ENCODE measurements at regions not wholly inside any gene's neighbourhood (a gene's known extent, or its start where the extent isn't known, plus 50 kb on each side); places are given as distances from the start of the nearest gene placed in this dataset.

DNA sequence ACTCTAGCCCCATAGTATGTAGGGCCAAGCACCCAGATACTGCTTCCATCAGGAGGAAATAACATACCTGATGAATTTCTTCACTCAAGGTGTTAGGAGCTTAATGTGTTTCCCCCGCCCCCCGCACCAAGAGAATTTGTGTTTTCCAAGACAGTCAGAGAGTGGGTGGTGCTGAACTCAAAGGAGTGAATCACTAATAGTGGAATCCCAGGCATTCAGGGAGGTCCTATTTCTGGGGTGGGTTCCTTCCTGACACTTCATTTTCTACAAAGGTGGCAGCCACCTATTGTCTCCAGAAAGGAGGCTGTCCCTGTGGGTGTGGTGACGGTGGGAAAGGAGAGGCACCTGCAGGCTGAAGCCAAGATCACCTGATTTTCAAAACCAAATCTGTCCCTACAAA is 50.8 kb upstream of the ELF5 start:
- DNase-seq (ENCODE audit: missing footprints) (no peak), ATAC-seq (no peak)
- intact Hi-C loops (cut with DNase I), result no loop called here

DNA sequence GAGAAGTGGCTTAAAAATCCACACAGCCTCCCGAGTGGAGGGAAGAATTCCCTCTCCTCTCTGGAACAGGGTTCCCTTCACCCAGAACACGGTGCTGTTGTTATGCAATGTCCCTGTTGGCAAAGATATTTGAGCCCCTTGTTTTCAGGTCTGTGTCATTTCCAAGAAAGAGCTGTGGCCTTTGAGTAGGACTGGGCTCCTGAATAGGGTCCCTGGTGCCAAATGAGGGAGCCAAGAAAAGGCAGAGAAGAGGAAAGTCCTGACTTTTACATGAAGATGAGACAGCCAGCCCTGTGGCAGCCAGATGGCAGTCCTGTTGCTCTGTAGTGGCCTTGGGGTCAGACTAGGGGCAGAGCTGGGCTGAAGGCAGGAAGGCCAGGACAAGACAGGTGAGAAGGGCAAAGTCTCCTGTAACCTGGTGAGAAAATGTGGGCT is 51.2 kb upstream of the ELF5 start:
- ATAC-seq (peak; percentile 78), DNase-seq (ENCODE audit: missing footprints) (no peak)
- intact Hi-C loops (cut with DNase I), result no loop called here

DNA sequence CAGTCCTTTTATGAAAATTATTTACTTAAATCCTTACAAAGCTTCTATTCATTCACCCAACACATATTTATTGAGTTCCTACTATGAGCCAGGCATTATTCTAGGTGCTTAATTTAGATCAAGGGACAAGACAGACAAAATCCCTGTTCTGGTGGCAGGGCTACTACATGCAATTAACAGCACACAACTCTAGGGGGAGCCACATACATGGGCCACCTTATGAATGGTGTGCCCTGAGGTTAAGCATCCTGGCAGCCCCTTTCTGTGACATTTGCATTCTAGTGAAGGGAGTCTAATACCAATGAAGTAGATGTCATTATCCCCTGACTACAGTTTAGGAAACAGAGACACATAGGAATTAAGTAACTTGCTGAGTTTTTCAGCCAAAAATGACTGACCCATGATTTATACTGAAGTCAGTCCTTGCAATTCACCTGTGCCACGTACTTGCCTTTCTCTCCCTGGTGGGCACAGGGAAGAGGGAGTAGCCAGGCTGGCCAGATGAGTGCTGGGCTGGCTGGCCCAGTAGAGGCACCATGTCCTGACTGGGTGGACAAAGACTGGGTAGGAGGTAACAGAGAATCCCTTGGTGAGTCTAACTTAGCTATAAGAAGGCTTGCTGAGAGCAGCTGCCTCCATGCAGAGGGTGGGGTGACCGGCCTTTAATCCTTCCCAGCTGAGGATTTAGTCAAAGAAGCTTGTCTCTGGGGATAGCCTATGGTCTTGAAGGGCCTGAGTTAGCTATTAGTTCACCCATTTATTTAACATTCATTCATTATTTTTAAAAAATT is 52.0 kb upstream of the ELF5 start:
- intact Hi-C loops (cut with DNase I), result no loop called here
- ATAC-seq, result no peak
- no peak for DNase-seq (ENCODE audit: missing footprints)

DNA sequence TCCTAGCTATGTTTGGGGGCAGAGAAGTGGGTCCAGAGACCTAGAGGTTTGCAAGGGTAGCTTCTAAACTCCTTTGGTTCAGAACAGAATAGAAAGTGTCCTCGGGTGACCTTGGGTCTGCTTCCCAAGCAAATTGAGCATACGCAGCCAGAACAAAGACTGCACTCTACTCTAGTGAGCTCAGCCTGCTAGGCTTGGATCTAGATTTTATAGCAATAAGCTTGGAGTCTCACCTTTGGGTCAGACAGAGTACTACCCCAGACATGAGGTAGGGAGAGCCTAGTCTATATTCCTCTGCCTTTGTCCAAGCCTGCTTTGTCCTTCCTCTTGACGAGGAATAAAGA is 52.6 kb upstream of the ELF5 start:
- no peak for ATAC-seq
- intact Hi-C loops (cut with DNase I), result no loop called here
- DNase-seq (ENCODE audit: missing footprints), result no peak

DNA sequence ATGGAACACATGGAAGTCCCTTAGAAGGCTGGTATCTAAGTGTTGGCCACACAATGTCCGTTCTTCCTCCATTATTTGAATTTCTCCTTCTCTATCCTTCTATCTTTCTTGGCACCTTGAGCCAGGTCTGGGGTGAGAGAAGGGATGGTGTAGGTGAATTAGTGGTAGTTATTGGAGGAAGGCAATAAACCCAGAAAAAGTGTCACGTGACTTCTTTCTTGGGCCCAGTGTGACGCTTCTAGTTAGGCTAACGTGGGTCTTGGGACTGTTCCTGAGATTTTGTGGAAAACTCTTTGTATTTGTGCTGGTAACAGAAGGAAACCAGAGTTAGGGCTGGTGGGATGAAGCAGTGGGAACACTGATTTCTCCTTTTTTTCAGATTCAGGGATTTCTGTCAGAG is 53.1 kb upstream of the ELF5 start:
- ATAC-seq, result no peak
- DNase-seq (ENCODE audit: missing footprints), result no peak
- intact Hi-C loops (cut with DNase I), result no loop called here

DNA sequence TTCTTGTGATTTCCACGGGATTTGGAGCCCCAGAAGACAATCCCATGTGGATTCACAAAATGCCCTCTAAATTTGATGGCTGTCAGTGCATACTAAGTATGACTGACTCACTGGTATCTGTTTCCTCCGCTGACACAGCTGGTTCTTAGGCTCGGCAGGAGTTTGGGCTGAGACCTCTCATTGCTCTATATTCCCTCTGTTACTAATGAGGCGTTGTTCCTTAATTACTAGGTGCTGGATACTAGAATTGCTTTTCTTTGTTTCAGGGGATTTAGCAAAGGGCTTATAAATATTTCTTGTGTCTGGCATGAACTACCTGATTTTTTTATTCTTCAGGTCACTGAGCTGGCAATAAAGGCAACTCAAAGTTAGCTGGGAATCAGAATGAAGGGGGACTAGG is 53.2 kb upstream of the EHF start:
- no peak for DNase-seq (ENCODE audit: missing footprints)
- no peak for ATAC-seq
- intact Hi-C loops (cut with DNase I), result no loop called here

DNA sequence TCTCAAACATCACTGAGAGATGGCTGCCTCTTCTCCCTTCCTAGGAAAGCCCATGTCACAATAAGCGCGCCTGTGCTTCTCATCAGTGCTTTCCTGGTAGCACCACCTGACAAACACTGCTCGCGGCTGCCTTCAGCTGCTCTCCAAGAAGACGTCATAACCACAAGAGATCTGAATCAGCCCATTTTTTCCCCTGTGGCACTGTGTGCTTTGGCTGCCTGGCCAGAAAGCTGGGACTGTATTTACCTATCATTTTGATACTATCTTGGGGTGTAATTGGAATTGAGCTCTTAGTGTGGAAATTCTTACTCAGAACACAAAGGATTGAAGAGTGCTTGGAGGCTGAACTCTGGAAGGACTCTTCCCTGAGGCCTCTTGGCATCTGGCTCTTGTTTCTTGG is 50.3 kb upstream of the EHF start:
- ATAC-seq, result no peak
- DNase-seq (ENCODE audit: missing footprints), result no peak
- intact Hi-C loops (cut with DNase I), result no loop called here

Data from Right ventricle myocardium inferior (tissue), 1 donor.